Upper lobe of left lung (tissue), 6 donors: ENCODE measurements at regions not wholly inside any gene's neighbourhood (a gene's known extent, or its start where the extent isn't known, plus 50 kb on each side); places are given as distances from the start of the nearest gene placed in this dataset.

Experiments
- ATAC-seq, 2 donors: fragments of 200-7000 bp; cut with Tn5 transposase; one replicate each; pipeline ENCODE4 v1.9.1; 2022; ENCODE audit warnings: mild to moderate bottlenecking in 2 of 2, moderate library complexity in 2 of 2; ENCODE audit not compliant: low FRiP score in 2 of 2
- DNase-seq, 2 donors: peaks; one replicate each; pipeline ENCODE4 v3.0.0-alpha.2; 2019 to 2020
- H3K27ac ChIP-seq, 4 donors: fragments of 200-600 bp; sonication (generic); one replicate each; pipeline ENCODE4 v1.5.1; 2016 to 2019
- H3K27me3 ChIP-seq, 4 donors: fragments of 200-600 bp; sonication (generic); one replicate each; pipeline ENCODE4 v1.5.1; 2017 to 2019
- H3K36me3 ChIP-seq, 4 donors: fragments of 200-600 bp; sonication (generic); one replicate each; pipeline ENCODE4 v1.5.1; 2016 to 2019
- H3K4me1 ChIP-seq, 4 donors: fragments of 200-600 bp; sonication (generic); one replicate each; pipeline ENCODE4 v1.5.1; 2018 to 2019
- H3K4me3 ChIP-seq, 4 donors: fragments of 200-600 bp; sonication (generic); one replicate each; pipeline ENCODE4 v1.5.1; 2017 to 2019; ENCODE audit warnings: mild to moderate bottlenecking in 2 of 4, moderate library complexity in 1 of 4
- H3K9me3 ChIP-seq, 4 donors: fragments of 200-600 bp; sonication (generic); one replicate each; pipeline ENCODE4 v1.5.1; 2018 to 2019
- CTCF ChIP-seq, 6 experiments: fragments of 450-650 bp in 4 of 6; fragments of 200-600 bp in 2 of 6; sonication (generic) in 2 of 6; IDR thresholded peaks; one replicate each; pipeline ENCODE4 v1.5.1; 2016 to 2019; ENCODE audit warnings: antibody characterized with exemption in 6 of 6
- EP300 ChIP-seq, 4 donors: sonication (generic); formaldehyde crosslinking; IDR thresholded peaks; one replicate each; pipeline ENCODE4 v1.5.1; 2017; ENCODE audit warnings: antibody characterized with exemption in 4 of 4, control low read depth in 2 of 4
- POLR2A ChIP-seq, 4 donors: fragments of 450-650 bp; IDR thresholded peaks; one replicate each; pipeline ENCODE4 v1.5.1; 2016 to 2017; ENCODE audit warnings: antibody characterized with exemption in 4 of 4, mild to moderate bottlenecking in 2 of 4
- POLR2AphosphoS5 ChIP-seq, 2 donors: sonication (generic); formaldehyde crosslinking; IDR thresholded peaks; one replicate each; pipeline ENCODE4 v1.5.1; 2017; ENCODE audit warnings: antibody characterized with exemption in 2 of 2
- WGBS, 2 donors: methylation state at CpG; one replicate each; pipeline ENCODE4 v1.1.5; 2017 to 2018; 5-methylcytosine and 5-hydroxymethylcytosine counted together
- donor health status: DM: no; HTN: no; CAD: no; lungs with moderate emphysema.
- donor health status: DM: no; HTN: yes; CAD: no; lungs with severe emphysema.

GRCh38 chr3:34002569-34003100, 204.2 kb downstream of the PDCD6IP start:
- ATAC-seq, result no peak
- WGBS, 2 donors, result 55 to 77% methylated on average over 3 of the region's 3 CpGs

GRCh38 chr3:34005886-34006285, 207.5 kb downstream of the PDCD6IP start:
- Histone ChIP-seq H3K27ac (no peak overlapping the region), H3K27me3 (no peaks in the 10 kb centered on the region), H3K4me3 (no peak overlapping the region), H3K36me3 (no peaks in the 10 kb centered on the region), H3K9me3 (no peaks in the 10 kb centered on the region), H3K4me1 (no peaks in the 10 kb centered on the region)
- DNase-seq (no peak), ATAC-seq (no peak)
- TF ChIP-seq POLR2AphosphoS5 (IDR thresholded peaks at IDR 0.05) (no peak), CTCF (IDR thresholded peaks at IDR 0.05) (no peak), EP300 (IDR thresholded peaks at IDR 0.05) (no peak), POLR2A (IDR thresholded peaks at IDR 0.05) (no peak)
- WGBS, 2 donors, result 80 to 83% methylated on average over 1 of the region's 1 CpG

More at GRCh38 chr3:34002569-34003100, 204.2 kb downstream of the PDCD6IP start:
- Histone ChIP-seq H3K4me1 (no peaks in the 10 kb centered on the region), H3K27ac (no peak overlapping the region), H3K27me3 (no peaks in the 10 kb centered on the region), H3K9me3 (no peaks in the 10 kb centered on the region), H3K4me3 (no peak overlapping the region), H3K36me3 (no peaks in the 10 kb centered on the region)
- no peak for DNase-seq
- TF ChIP-seq EP300 (IDR thresholded peaks at IDR 0.05) (no peak), POLR2A (IDR thresholded peaks at IDR 0.05) (no peak), CTCF (IDR thresholded peaks at IDR 0.05) (no peak), POLR2AphosphoS5 (IDR thresholded peaks at IDR 0.05) (no peak)

- TF ChIP-seq POLR2A (IDR thresholded peaks at IDR 0.05) (no peak), POLR2AphosphoS5 (IDR thresholded peaks at IDR 0.05) (no peak), EP300 (IDR thresholded peaks at IDR 0.05) (no peak), CTCF (IDR thresholded peaks at IDR 0.05) (no peak)
- DNase-seq (no peak), ATAC-seq (no peak)
- H3K9me3 ChIP-seq, result no peaks in the 10 kb centered on the region
- no peaks in the 10 kb centered on the region for H3K27me3 ChIP-seq
- H3K4me1 ChIP-seq, result peaks cover 0 to 4% (median 0%) of the 10 kb centered on the region in 4 donors
- no peak overlapping the region for H3K27ac ChIP-seq
- H3K36me3 ChIP-seq, result no peaks in the 10 kb centered on the region
- 95 to 100% methylated on average over 1 of the region's 1 CpG for WGBS, 2 donors
- no peak overlapping the region for H3K4me3 ChIP-seq
Observed at GRCh38 chr3:34008191-34008590, 209.8 kb downstream of the PDCD6IP start.

GRCh38 chr3:34008836-34009809, 210.7 kb downstream of the PDCD6IP start:
- H3K4me3 ChIP-seq, result no peak overlapping the region
- no peak overlapping the region for H3K27ac ChIP-seq
- no peaks in the 10 kb centered on the region for H3K9me3 ChIP-seq
- H3K36me3 ChIP-seq, result no peaks in the 10 kb centered on the region
- peaks cover 0 to 4% (median 0%) of the 10 kb centered on the region in 4 donors for H3K4me1 ChIP-seq
- ATAC-seq, result no peak
- WGBS, 2 donors, result 75% methylated on average over 2 of the region's 2 CpGs
- TF ChIP-seq POLR2AphosphoS5 (IDR thresholded peaks at IDR 0.05) (no peak), POLR2A (IDR thresholded peaks at IDR 0.05) (no peak), CTCF (IDR thresholded peaks at IDR 0.05) (no peak), EP300 (IDR thresholded peaks at IDR 0.05) (no peak)
- H3K27me3 ChIP-seq, result no peaks in the 10 kb centered on the region
- no peak for DNase-seq
